Panc1 (cell line): ENCODE measurements at regions not wholly inside any gene's neighbourhood (a gene's known extent, or its start where the extent isn't known, plus 50 kb on each side); places are given as distances from the start of the nearest gene placed in this dataset.

Experiments used
- CTCF ChIP-seq: fragments of 450-650 bp; IDR thresholded peaks from 2 replicates; pipeline ENCODE4 v1.5.1; 2017; ENCODE audit warnings: mild to moderate bottlenecking
- POLR2AphosphoS5 ChIP-seq: IDR thresholded peaks from 2 replicates; pipeline ENCODE4 v1.6.1; 2012; ENCODE audit warnings: mild to moderate bottlenecking, low read depth, low read length, moderate library complexity
- REST ChIP-seq, 2 experiments: IDR thresholded peaks; 2 replicates each; pipeline ENCODE4 v1.6.1; 2011 to 2012; ENCODE audit warnings: low read depth in 2 of 2, control low read depth in 1 of 2, low read length in 1 of 2, mild to moderate bottlenecking in 1 of 2, moderate library complexity in 1 of 2; ENCODE audit not compliant: insufficient read depth in 1 of 2
- SIN3A ChIP-seq: IDR thresholded peaks from 2 replicates; pipeline ENCODE4 v1.6.1; 2012; ENCODE audit warnings: low read depth, mild to moderate bottlenecking, low read length, moderate library complexity, borderline replicate concordance; ENCODE audit not compliant: insufficient read depth
- TCF7L2 ChIP-seq: IDR thresholded peaks from 2 replicates; pipeline ENCODE4 v1.6.1; 2011; ENCODE audit warnings: mild to moderate bottlenecking, low read depth, low read length, inconsistent platforms

- TF ChIP-seq CTCF (no peak), POLR2AphosphoS5 (no peak), REST (IDR thresholded peaks at IDR 0.05; ENCODE audit: insufficient read depth in 1 of 2, low read depth in 2 of 2, low read length in 1 of 2) (no peak), TCF7L2 (no peak), SIN3A (no peak)
Measured at GRCh38 chr6:99810942-99811620, 182.9 kb downstream of the MCHR2 start.
